ENCODE measurements at regions not wholly inside any gene's neighbourhood (a gene's known extent, or its start where the extent isn't known, plus 50 kb on each side); places are given as distances from the start of the nearest gene placed in this dataset.

DNA sequence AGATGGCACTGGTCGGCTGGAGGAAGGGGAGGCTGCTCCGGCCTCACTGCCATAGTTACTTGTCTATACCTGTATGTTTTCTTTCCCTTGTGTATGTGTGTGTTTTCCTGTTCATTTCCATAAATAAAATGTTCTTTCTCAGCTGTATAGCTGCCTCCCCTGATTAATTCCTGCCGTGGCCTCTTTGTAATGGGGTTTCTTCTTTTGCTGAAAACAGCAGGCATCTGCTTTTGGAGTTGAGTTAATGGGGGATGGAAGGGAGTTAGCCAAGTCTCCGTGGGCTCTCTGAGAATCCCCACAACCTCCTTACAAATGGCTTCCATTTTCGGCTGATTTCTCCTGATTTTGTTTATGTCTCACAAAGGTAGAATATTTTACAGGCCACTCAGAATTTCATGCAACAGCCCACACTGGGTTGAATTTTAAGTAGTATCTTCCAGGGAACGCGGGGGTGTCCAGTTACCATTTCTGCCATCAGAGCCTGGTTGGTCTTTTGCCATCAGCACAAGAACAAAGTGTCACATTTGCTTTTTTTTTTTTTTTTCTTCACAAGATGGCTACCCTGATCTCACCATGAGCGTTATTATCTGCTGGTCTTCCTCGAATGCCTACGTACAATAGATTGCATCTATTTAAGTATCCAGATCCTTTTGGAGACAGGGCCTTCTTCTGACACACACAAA, 88.1 kb upstream of the NRP1 start:
- H3K4me1 ChIP-seq, result peaks cover 0 to 16% (median 0%) of the 10 kb centered on the region in 3 donors
- no peak for TF ChIP-seq EP300 (IDR thresholded peaks at IDR 0.05)
- TF ChIP-seq, protein P1, sequence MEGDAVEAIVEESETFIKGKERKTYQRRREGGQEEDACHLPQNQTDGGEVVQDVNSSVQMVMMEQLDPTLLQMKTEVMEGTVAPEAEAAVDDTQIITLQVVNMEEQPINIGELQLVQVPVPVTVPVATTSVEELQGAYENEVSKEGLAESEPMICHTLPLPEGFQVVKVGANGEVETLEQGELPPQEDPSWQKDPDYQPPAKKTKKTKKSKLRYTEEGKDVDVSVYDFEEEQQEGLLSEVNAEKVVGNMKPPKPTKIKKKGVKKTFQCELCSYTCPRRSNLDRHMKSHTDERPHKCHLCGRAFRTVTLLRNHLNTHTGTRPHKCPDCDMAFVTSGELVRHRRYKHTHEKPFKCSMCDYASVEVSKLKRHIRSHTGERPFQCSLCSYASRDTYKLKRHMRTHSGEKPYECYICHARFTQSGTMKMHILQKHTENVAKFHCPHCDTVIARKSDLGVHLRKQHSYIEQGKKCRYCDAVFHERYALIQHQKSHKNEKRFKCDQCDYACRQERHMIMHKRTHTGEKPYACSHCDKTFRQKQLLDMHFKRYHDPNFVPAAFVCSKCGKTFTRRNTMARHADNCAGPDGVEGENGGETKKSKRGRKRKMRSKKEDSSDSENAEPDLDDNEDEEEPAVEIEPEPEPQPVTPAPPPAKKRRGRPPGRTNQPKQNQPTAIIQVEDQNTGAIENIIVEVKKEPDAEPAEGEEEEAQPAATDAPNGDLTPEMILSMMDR (IDR thresholded peaks at IDR 0.05), result no peak
- H3K36me3 ChIP-seq, result no peaks in the 10 kb centered on the region
- H3K9me3 ChIP-seq, result no peaks in the 10 kb centered on the region
- no peak for ATAC-seq
- H3K27me3 ChIP-seq, result no peaks in the 10 kb centered on the region
- H3K27ac ChIP-seq, result no peak overlapping the region
- H3K4me3 ChIP-seq, result no peak overlapping the region
- WGBS, 2 donors (ENCODE audit: low coverage in 1 of 2), result 76 to 85% methylated on average over 8 to 10 of the region's 10 CpGs

DNA sequence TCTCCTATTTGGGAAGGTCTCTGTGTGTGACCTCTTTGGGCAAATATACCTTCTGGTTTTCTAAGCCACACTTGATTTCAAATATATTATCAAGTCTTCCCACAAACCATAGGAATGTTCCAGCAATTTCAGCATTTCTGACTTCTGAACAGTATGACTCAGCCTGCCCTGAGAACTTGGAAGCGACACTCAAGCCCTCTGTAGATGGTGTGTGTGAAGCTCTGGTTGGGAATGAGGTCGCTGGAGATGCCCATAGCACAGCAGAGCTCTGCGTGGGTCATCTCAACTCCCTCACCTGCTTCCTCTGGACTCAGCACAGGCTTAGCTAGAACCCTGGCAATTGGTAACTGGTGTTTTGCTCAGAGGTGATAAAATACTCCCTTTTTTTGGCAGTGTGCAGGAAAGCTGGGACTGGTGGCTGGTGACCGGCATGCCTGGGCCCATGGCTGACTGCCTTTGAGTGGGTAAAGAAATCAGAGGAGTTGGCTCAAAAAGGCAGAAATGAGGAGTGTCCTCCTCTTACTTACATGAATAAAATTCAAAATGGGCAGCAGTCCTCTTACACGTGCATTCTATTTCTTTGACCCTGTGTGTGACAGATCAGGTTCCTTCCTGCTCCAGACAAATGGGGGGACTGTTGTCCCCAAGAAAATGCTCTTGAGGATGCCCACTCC, 87.5 kb upstream of the NRP1 start:
- TF ChIP-seq, protein P1 (IDR thresholded peaks at IDR 0.05), result no peak
- TF ChIP-seq POLR2A (IDR thresholded peaks at IDR 0.05), result no peak
- TF ChIP-seq POLR2AphosphoS5 (IDR thresholded peaks at IDR 0.05), result no peak
- no peak for TF ChIP-seq EP300 (IDR thresholded peaks at IDR 0.05)
- Histone ChIP-seq H3K4me1 (peaks cover 0 to 16% (median 0%) of the 10 kb centered on the region in 3 donors), H3K27ac (no peak overlapping the region), H3K36me3 (no peaks in the 10 kb centered on the region), H3K9me3 (no peaks in the 10 kb centered on the region), H3K27me3 (no peaks in the 10 kb centered on the region), H3K4me3 (no peak overlapping the region)
- 70 to 100% methylated on average over 2 of the region's 5 CpGs for WGBS, 2 donors (ENCODE audit: low coverage in 1 of 2)
- ATAC-seq, result peak; percentile 78

DNA sequence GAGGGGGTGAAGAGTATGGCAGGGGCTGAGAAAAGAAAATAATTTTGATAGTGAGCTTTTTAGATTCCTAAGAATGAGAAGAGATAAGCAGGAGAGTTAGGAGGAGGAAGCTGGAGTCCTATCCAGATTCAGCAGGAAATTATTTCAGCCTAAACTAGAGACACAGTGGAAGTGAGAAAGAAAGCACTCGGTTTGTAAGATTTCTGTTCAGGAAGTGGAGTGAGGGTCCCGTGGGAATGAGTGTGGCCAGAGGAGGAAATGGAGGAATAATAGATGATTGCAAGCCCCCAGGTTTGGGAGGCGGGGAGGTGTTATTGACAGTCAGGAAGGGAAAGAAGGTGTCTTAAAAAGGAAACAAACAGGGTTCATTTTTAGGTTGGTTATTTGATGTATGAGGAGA, 84.8 kb upstream of the NRP1 start:
- WGBS, 2 donors (ENCODE audit: low coverage in 1 of 2), result 31 to 61% methylated on average over 3 of the region's 3 CpGs
- no peak for ATAC-seq

DNA sequence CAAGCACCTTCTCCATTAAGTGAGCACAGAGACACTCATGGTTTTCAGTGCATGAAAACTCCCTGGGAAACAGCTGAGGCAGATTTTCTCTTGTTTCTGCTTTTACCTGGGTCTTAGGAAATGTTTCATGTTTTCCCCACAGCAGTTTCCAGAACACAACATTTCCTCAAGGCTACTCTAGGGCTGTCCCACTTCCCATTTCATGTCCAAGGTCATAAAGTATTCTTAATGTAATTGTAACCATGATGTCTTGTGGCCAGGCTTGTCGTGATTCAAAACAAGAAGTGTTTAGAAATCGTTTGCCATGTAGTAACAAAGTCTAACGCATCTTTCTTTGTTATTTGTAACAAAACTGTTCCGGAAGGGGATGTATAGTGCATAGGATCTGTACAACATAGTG, 83.8 kb upstream of the NRP1 start:
- H3K36me3 ChIP-seq, result no peaks in the 10 kb centered on the region
- no peaks in the 10 kb centered on the region for H3K9me3 ChIP-seq
- H3K27ac ChIP-seq, result no peak overlapping the region
- no peak for ATAC-seq
- no peaks in the 10 kb centered on the region for H3K27me3 ChIP-seq
- no peak overlapping the region for H3K4me3 ChIP-seq
- peaks cover 0 to 20% (median 3%) of the 10 kb centered on the region in 3 donors for H3K4me1 ChIP-seq
- TF ChIP-seq, protein P1 (IDR thresholded peaks at IDR 0.05), result no peak
- TF ChIP-seq POLR2A (IDR thresholded peaks at IDR 0.05) (no peak), EP300 (IDR thresholded peaks at IDR 0.05) (no peak), POLR2AphosphoS5 (IDR thresholded peaks at IDR 0.05) (no peak)
- 68 to 82% methylated on average over 4 of the region's 4 CpGs for WGBS, 2 donors (ENCODE audit: low coverage in 1 of 2)

More for the DNA sequence above, 84.8 kb upstream of the NRP1 start:
- H3K4me3 ChIP-seq, result no peak overlapping the region
- TF ChIP-seq POLR2AphosphoS5 (IDR thresholded peaks at IDR 0.05), result no peak
- TF ChIP-seq POLR2A (IDR thresholded peaks at IDR 0.05), result no peak
- no peak for TF ChIP-seq EP300 (IDR thresholded peaks at IDR 0.05)
- TF ChIP-seq, protein P1 (IDR thresholded peaks at IDR 0.05), result no peak
- no peaks in the 10 kb centered on the region for H3K27me3 ChIP-seq
- H3K9me3 ChIP-seq, result no peaks in the 10 kb centered on the region
- peaks cover 0 to 16% (median 0%) of the 10 kb centered on the region in 3 donors for H3K4me1 ChIP-seq
- H3K27ac ChIP-seq, result no peak overlapping the region
- H3K36me3 ChIP-seq, result no peaks in the 10 kb centered on the region

DNA sequence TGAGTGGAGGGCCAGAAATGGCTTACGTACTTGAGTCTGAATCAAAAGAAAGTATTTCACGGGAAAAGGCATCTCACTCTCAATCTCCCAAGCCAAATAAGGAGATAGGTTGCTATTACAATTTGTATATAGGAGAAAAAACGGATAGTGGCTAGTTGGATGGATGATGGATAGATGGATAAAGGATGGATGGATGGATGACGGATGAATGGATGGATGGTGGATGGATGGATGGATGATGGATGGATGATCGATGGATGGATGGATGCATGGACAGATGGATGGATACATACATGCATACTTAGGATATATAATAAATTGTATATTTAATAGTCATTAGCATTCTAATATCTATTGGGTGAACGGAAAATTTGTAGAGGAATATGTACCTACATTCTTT, 82.2 kb upstream of the NRP1 start:
- Histone ChIP-seq H3K27me3 (no peaks in the 10 kb centered on the region), H3K27ac (no peak overlapping the region), H3K36me3 (no peaks in the 10 kb centered on the region), H3K4me3 (no peak overlapping the region), H3K4me1 (peaks cover 0 to 15% (median 3%) of the 10 kb centered on the region in 3 donors), H3K9me3 (no peaks in the 10 kb centered on the region)
- TF ChIP-seq EP300 (IDR thresholded peaks at IDR 0.05) (no peak), POLR2AphosphoS5 (IDR thresholded peaks at IDR 0.05) (no peak), POLR2A (IDR thresholded peaks at IDR 0.05) (no peak)
- TF ChIP-seq, protein P1 (IDR thresholded peaks at IDR 0.05), result no peak
- whole genome bisulfite sequencing, 2 donors (ENCODE audit: low coverage in 1 of 2), result 86 to 92% methylated on average over 6 of the region's 6 CpGs
- no peak for ATAC-seq
